Nephron (organoid): ENCODE measurements at regions not wholly inside any gene's neighbourhood (a gene's known extent, or its start where the extent isn't known, plus 50 kb on each side); places are given as distances from the start of the nearest gene placed in this dataset.

Experiments used
- H3K27ac Mint-ChIP-seq, 3 experiments: 2 replicates each; pipeline ENCODE4 v1.8.0; 2020; ENCODE audit warnings: mixed read lengths in 3 of 3, mild to moderate bottlenecking in 2 of 3, moderate library complexity in 1 of 3
- H3K27me3 Mint-ChIP-seq: 2 replicates; pipeline ENCODE4 v1.8.0; 2021; ENCODE audit warnings: low read depth, mild to moderate bottlenecking, moderate library complexity, mixed read lengths
- H3K36me3 Mint-ChIP-seq: 2 replicates; pipeline ENCODE4 v1.8.0; 2020; ENCODE audit warnings: low read depth, mixed read lengths
- H3K4me1 Mint-ChIP-seq: 2 replicates; pipeline ENCODE4 v1.8.0; 2020; ENCODE audit warnings: mixed read lengths
- H3K4me3 Mint-ChIP-seq, 3 experiments: 2 replicates each; pipeline ENCODE4 v1.8.0; 2020; ENCODE audit warnings: mild to moderate bottlenecking in 3 of 3, mixed read lengths in 3 of 3, moderate library complexity in 2 of 3
- H3K9me3 Mint-ChIP-seq: 2 replicates; pipeline ENCODE4 v1.8.0; 2020; ENCODE audit warnings: mixed read lengths
- TF ChIP-seq, protein P1 (sequence below), 3 experiments: fragments of 200-600 bp; sonication (generic); IDR thresholded peaks; one replicate each; pipeline ENCODE4 v1.5.0; 2021; ENCODE audit warnings: antibody characterized with exemption in 3 of 3; ENCODE audit not compliant: unreplicated experiment in 3 of 3

GRCh38 chr1:39131940-39132339, 72.6 kb upstream of the MACF1 start:
- H3K4me3 Mint-ChIP-seq = no peak overlapping the region
- TF ChIP-seq, protein P1, sequence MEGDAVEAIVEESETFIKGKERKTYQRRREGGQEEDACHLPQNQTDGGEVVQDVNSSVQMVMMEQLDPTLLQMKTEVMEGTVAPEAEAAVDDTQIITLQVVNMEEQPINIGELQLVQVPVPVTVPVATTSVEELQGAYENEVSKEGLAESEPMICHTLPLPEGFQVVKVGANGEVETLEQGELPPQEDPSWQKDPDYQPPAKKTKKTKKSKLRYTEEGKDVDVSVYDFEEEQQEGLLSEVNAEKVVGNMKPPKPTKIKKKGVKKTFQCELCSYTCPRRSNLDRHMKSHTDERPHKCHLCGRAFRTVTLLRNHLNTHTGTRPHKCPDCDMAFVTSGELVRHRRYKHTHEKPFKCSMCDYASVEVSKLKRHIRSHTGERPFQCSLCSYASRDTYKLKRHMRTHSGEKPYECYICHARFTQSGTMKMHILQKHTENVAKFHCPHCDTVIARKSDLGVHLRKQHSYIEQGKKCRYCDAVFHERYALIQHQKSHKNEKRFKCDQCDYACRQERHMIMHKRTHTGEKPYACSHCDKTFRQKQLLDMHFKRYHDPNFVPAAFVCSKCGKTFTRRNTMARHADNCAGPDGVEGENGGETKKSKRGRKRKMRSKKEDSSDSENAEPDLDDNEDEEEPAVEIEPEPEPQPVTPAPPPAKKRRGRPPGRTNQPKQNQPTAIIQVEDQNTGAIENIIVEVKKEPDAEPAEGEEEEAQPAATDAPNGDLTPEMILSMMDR (IDR thresholded peaks at IDR 0.05; ENCODE audit: unreplicated experiment in 3 of 3) = no peak
- peak overlapping the region in 2 of 3 experiments; percentile 69 to 91 for H3K27ac Mint-ChIP-seq
- no peaks in the 10 kb centered on the region for H3K27me3 Mint-ChIP-seq
- no peaks in the 10 kb centered on the region for H3K9me3 Mint-ChIP-seq
- H3K4me1 Mint-ChIP-seq = peaks cover 69% of the 10 kb centered on the region
- no peaks in the 10 kb centered on the region for H3K36me3 Mint-ChIP-seq

- Mint-ChIP-seq H3K4me3 (no peak overlapping the region), H3K27ac (peak overlapping the region; percentile 69 to 91 (median 84)), H3K36me3 (no peaks in the 10 kb centered on the region), H3K9me3 (no peaks in the 10 kb centered on the region), H3K4me1 (peaks cover 61% of the 10 kb centered on the region), H3K27me3 (no peaks in the 10 kb centered on the region)
- TF ChIP-seq, protein P1 (IDR thresholded peaks at IDR 0.05; ENCODE audit: unreplicated experiment in 3 of 3) = no peak
Measured at GRCh38 chr1:39132505-39133339, 71.8 kb upstream of the MACF1 start.

GRCh38 chr1:39133340-39133684, 71.2 kb upstream of the MACF1 start:
- peaks cover 59% of the 10 kb centered on the region for H3K4me1 Mint-ChIP-seq

DNA sequence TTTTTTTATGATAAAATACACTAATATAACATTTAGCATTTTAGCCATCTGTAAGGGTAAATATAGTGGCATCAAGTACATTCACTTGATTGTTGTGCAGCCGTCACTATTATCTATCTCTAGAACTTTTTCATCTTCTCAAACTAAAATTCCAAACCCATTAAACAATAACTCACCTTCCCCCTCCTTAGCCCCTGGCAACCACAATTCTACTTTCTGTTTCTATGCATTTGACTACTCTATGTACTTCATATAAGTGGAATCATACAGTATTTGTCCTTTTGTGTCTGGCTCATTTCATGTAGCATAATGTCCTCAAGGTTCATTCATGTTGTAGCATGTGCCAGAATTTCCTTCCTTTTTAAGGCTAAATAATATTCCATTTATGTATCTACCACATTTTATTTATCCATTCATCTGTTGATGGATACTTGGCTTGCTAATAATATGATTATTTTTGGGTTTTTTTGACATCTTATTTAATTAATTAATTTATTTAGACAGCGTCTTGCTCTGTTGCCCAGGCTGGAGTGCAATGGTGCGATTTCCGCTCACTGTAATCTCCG, 69.6 kb upstream of the MACF1 start:
- TF ChIP-seq, protein P1 (IDR thresholded peaks at IDR 0.05; ENCODE audit: unreplicated experiment in 3 of 3) = no peak
- no peak overlapping the region for H3K4me3 Mint-ChIP-seq
- H3K27ac Mint-ChIP-seq = peak overlapping the region in 2 of 3 experiments; percentile 23 to 55
- no peaks in the 10 kb centered on the region for H3K27me3 Mint-ChIP-seq
- H3K36me3 Mint-ChIP-seq = no peaks in the 10 kb centered on the region
- peaks cover 53% of the 10 kb centered on the region for H3K4me1 Mint-ChIP-seq
- H3K9me3 Mint-ChIP-seq = no peaks in the 10 kb centered on the region

More at GRCh38 chr1:39133340-39133684, 71.2 kb upstream of the MACF1 start:
- TF ChIP-seq, protein P1 (IDR thresholded peaks at IDR 0.05; ENCODE audit: unreplicated experiment in 3 of 3) = no peak
- Mint-ChIP-seq H3K4me3 (no peak overlapping the region), H3K27me3 (no peaks in the 10 kb centered on the region), H3K27ac (peak overlapping the region; percentile 69 to 91 (median 84)), H3K9me3 (no peaks in the 10 kb centered on the region), H3K36me3 (no peaks in the 10 kb centered on the region)

GRCh38 chr1:39136638-39137037, 67.9 kb upstream of the MACF1 start:
- TF ChIP-seq, protein P1 (IDR thresholded peaks at IDR 0.05; ENCODE audit: unreplicated experiment in 3 of 3) = no peak
- H3K27me3 Mint-ChIP-seq = no peaks in the 10 kb centered on the region
- H3K27ac Mint-ChIP-seq = no peak overlapping the region
- peaks cover 52% of the 10 kb centered on the region for H3K4me1 Mint-ChIP-seq
- no peaks in the 10 kb centered on the region for H3K36me3 Mint-ChIP-seq
- H3K9me3 Mint-ChIP-seq = no peaks in the 10 kb centered on the region
- no peak overlapping the region for H3K4me3 Mint-ChIP-seq
